ENCODE measurements at regions not wholly inside any gene's neighbourhood (a gene's known extent, or its start where the extent isn't known, plus 50 kb on each side); places are given as distances from the start of the nearest gene placed in this dataset.

- no peak for DNase-seq (ENCODE audit: low spot score)
Measured at GRCh38 chr2:217061916-217062505, 202.1 kb upstream of the TNP1 start.

GRCh38 chr2:217060951-217061547, 201.2 kb upstream of the TNP1 start:
- DNase-seq (ENCODE audit: low spot score) = no peak

- DNase-seq (ENCODE audit: low spot score) = no peak
Measured at GRCh38 chr2:217060516-217060915, 200.7 kb upstream of the TNP1 start.

- no peak for DNase-seq (ENCODE audit: low spot score)
Measured at GRCh38 chr2:217058791-217059755, 199.2 kb upstream of the TNP1 start.

- no peak for DNase-seq (ENCODE audit: low spot score)
Measured at GRCh38 chr2:217057773-217058172, 197.9 kb upstream of the TNP1 start.

GRCh38 chr2:217055624-217056023, 195.8 kb upstream of the TNP1 start:
- no peak for DNase-seq (ENCODE audit: low spot score)

GRCh38 chr2:217054791-217055190, 194.9 kb upstream of the TNP1 start:
- no peak for DNase-seq (ENCODE audit: low spot score)

GRCh38 chr2:217052856-217053577, 193.2 kb upstream of the TNP1 start:
- DNase-seq (ENCODE audit: low spot score) = no peak

GRCh38 chr2:217051416-217051815, 191.6 kb upstream of the TNP1 start:
- no peak for DNase-seq (ENCODE audit: low spot score)

GRCh38 chr2:217049956-217050355, 190.1 kb upstream of the TNP1 start:
- DNase-seq (ENCODE audit: low spot score) = no peak

- no peak for DNase-seq (ENCODE audit: low spot score)
Measured at GRCh38 chr2:217049422-217049821, 189.6 kb upstream of the TNP1 start.

GRCh38 chr2:217048730-217049129, 188.9 kb upstream of the TNP1 start:
- DNase-seq (ENCODE audit: low spot score) = no peak

GRCh38 chr2:217047631-217048030, 187.8 kb upstream of the TNP1 start:
- no peak for DNase-seq (ENCODE audit: low spot score)

GRCh38 chr2:217047209-217047608, 187.3 kb upstream of the TNP1 start:
- DNase-seq (ENCODE audit: low spot score) = no peak

GRCh38 chr2:217045700-217046475, 186.0 kb upstream of the TNP1 start:
- DNase-seq (ENCODE audit: low spot score) = no peak

- no peak for DNase-seq (ENCODE audit: low spot score)
Measured at GRCh38 chr2:217040099-217040498, 180.2 kb upstream of the TNP1 start.

- no peak for DNase-seq (ENCODE audit: low spot score)
Measured at GRCh38 chr2:217038001-217038400, 178.1 kb upstream of the TNP1 start.

GRCh38 chr2:217037353-217037752, 177.5 kb upstream of the TNP1 start:
- no peak for DNase-seq (ENCODE audit: low spot score)

- DNase-seq (ENCODE audit: low spot score) = no peak
Measured at GRCh38 chr2:217035967-217036366, 176.1 kb upstream of the TNP1 start.

GRCh38 chr2:217033186-217033585, 173.3 kb upstream of the TNP1 start:
- DNase-seq (ENCODE audit: low spot score) = no peak

GRCh38 chr2:217031445-217031844, 171.6 kb upstream of the TNP1 start:
- no peak for DNase-seq (ENCODE audit: low spot score)

GRCh38 chr2:217030081-217030480, 170.2 kb upstream of the TNP1 start:
- no peak for DNase-seq (ENCODE audit: low spot score)

All from hematopoietic multipotent progenitor cell treated with erythropoietin and hydrocortisone succinate and interleukin-3 and kit ligand, for 17 days (in vitro differentiated cells).